Fibroblast of lung (primary cell): ENCODE measurements at regions not wholly inside any gene's neighbourhood (a gene's known extent, or its start where the extent isn't known, plus 50 kb on each side); places are given as distances from the start of the nearest gene placed in this dataset.

ENCODE experiments used
- EZH2 ChIP-seq: IDR thresholded peaks from 2 replicates; pipeline ENCODE4 v1.5.1; 2012; ENCODE audit warnings: low read length, control low read depth, mild to moderate bottlenecking; ENCODE audit errors: missing control alignments
- TF ChIP-seq, protein P1 (sequence below), 2 donors: IDR thresholded peaks in 1 of 2; conservative IDR thresholded peaks in 1 of 2; 1 replicate in 1 of 2; 2 replicates in 1 of 2; pipeline ENCODE4 v1.5.1; 2011 to 2012; ENCODE audit warnings: low read length in 2 of 2, control low read depth in 1 of 2, inconsistent platforms in 1 of 2, low read depth in 1 of 2, mild to moderate bottlenecking in 1 of 2

DNA sequence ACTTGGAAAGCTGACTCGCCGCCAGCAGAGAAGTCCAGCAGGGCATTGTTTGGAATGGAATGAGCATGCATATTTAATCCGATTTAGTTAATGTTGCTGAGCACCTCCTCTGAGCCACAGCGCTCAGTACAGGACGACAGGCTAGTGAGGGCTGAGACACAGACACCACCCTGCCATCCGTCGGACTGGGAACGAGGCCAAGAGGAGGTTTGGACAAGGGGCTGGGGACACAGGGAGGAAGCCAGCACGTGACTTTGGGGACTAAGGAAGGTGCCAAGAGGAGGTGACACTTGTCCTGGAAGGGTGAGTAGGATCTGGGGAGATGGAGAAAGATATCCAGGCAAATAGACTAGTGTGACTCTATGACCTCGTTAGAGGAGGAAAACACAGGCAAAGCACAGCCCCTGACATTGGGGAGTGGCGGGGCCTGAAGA, 152.5 kb upstream of the ECI2 start:
- TF ChIP-seq, protein P1, sequence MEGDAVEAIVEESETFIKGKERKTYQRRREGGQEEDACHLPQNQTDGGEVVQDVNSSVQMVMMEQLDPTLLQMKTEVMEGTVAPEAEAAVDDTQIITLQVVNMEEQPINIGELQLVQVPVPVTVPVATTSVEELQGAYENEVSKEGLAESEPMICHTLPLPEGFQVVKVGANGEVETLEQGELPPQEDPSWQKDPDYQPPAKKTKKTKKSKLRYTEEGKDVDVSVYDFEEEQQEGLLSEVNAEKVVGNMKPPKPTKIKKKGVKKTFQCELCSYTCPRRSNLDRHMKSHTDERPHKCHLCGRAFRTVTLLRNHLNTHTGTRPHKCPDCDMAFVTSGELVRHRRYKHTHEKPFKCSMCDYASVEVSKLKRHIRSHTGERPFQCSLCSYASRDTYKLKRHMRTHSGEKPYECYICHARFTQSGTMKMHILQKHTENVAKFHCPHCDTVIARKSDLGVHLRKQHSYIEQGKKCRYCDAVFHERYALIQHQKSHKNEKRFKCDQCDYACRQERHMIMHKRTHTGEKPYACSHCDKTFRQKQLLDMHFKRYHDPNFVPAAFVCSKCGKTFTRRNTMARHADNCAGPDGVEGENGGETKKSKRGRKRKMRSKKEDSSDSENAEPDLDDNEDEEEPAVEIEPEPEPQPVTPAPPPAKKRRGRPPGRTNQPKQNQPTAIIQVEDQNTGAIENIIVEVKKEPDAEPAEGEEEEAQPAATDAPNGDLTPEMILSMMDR (conservative IDR thresholded peaks at IDR 0.05 in 1 of 2, IDR thresholded peaks at IDR 0.05 in 1 of 2; ENCODE audit: low read depth in 1 of 2, low read length in 2 of 2), result no peak
- no peak for TF ChIP-seq EZH2
